PFSK-1 (cell line): ENCODE measurements at regions not wholly inside any gene's neighbourhood (a gene's known extent, or its start where the extent isn't known, plus 50 kb on each side); places are given as distances from the start of the nearest gene placed in this dataset.

Source experiments
- FOXP2 ChIP-seq: optimal IDR thresholded peaks from 2 replicates; pipeline ENCODE3; 2011; ENCODE audit warnings: borderline replicate concordance, control low read depth, inconsistent platforms; ENCODE audit not compliant: insufficient read depth; ENCODE audit errors: extremely low read length, extremely low read depth
- POLR2AphosphoS5 ChIP-seq: IDR thresholded peaks from 2 replicates; pipeline ENCODE4 v1.6.1; 2012; ENCODE audit warnings: low read depth, mild to moderate bottlenecking, control low read depth, low read length, moderate library complexity
- REST ChIP-seq, 2 experiments: IDR thresholded peaks; 2 replicates each; pipeline versions ENCODE4 v1.6.1 to v1.8.0; 2011 to 2012; ENCODE audit warnings: low read depth in 2 of 2, low read length in 2 of 2, control low read depth in 1 of 2, inconsistent platforms in 1 of 2, mild to moderate bottlenecking in 1 of 2, moderate library complexity in 1 of 2; ENCODE audit not compliant: insufficient read depth in 1 of 2
- SIN3A ChIP-seq: IDR thresholded peaks from 2 replicates; pipeline ENCODE4 v1.6.1; 2012; ENCODE audit warnings: mild to moderate bottlenecking, low read length, moderate library complexity, borderline replicate concordance; ENCODE audit not compliant: insufficient read depth
- TAF1 ChIP-seq: IDR thresholded peaks from 2 replicates; pipeline ENCODE4 v1.6.1; 2012; ENCODE audit warnings: low read length, control low read depth, borderline replicate concordance; ENCODE audit not compliant: insufficient read depth

GRCh38 chr10:118523775-118524174, 71.7 kb downstream of the PRLHR start:
- TF ChIP-seq FOXP2, result no peak
- no peak for TF ChIP-seq SIN3A
- TF ChIP-seq REST (IDR thresholded peaks at IDR 0.05; ENCODE audit: insufficient read depth in 1 of 2, low read depth in 2 of 2, low read length in 2 of 2), result no peak
- no peak for TF ChIP-seq TAF1
- no peak for TF ChIP-seq POLR2AphosphoS5

- TF ChIP-seq TAF1 (no peak), FOXP2 (no peak), REST (IDR thresholded peaks at IDR 0.05; ENCODE audit: insufficient read depth in 1 of 2, low read depth in 2 of 2, low read length in 2 of 2) (no peak), POLR2AphosphoS5 (no peak), SIN3A (no peak)
These were observed 72.5 kb downstream of the PRLHR start for GRCh38 chr10:118522791-118523498.

DNA sequence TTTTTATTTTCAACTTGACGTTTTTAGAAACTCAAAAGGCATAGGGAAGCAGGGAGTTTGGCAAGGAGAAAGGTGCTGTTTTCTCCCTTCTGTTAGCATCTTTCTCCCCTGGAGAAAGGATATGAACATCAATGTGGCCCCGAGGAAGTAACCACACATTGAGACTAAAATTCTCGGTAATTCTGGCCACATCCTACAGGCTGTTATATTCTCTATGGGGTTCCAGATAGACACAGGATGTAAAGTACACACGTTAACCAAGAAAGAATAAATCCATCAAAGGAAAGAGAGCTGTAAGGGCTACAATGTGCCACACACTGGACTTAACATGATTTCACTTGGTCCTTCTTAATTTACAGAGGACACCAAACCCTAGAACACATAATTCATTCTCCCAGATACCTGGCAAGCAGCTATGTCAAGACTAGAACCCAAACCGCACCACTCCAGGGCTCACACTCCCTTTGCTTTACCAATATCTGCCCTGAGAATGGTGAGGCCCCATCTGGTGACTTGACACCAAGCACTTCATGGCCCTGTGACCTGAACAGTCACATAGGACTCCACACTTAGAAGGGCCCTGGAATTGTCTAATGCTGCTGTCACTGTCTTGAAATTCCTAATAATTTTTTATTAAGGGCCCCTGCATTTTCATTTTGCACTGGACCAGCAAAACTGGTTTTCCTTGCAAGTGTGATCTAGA, 73.9 kb downstream of the PRLHR start:
- no peak for TF ChIP-seq SIN3A

GRCh38 chr10:118520116-118520742, 75.2 kb downstream of the PRLHR start:
- TF ChIP-seq SIN3A, result no peak
- TF ChIP-seq TAF1, result no peak
- TF ChIP-seq REST (IDR thresholded peaks at IDR 0.05; ENCODE audit: insufficient read depth in 1 of 2, low read depth in 2 of 2, low read length in 2 of 2), result no peak
- TF ChIP-seq POLR2AphosphoS5, result no peak
- no peak for TF ChIP-seq FOXP2

DNA sequence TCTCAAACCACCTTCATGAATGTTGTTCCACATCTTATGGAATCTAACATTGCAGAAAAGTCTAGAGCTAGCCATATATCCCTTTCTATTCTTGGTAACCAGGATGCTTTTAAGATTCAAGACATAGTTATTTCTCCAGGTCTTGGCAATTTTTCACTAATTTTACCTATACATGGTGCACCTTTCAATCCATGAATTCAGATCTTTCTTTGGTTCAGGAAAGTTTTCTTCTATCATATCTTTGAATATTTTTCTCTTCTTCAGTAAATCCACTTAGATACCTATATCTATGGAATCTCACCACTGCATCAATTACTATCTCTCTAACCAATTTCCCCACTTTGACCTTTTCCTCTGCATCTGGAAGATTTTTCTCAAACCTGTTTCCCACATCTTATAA, 77.4 kb downstream of the PRLHR start:
- no peak for TF ChIP-seq FOXP2
- TF ChIP-seq SIN3A, result no peak
- TF ChIP-seq POLR2AphosphoS5, result no peak
- TF ChIP-seq TAF1, result no peak
- TF ChIP-seq REST (IDR thresholded peaks at IDR 0.05; ENCODE audit: insufficient read depth in 1 of 2, low read depth in 2 of 2, low read length in 2 of 2), result no peak
